HG02759 (cell line): ENCODE measurements at regions not wholly inside any gene's neighbourhood (a gene's known extent, or its start where the extent isn't known, plus 50 kb on each side); places are given as distances from the start of the nearest gene placed in this dataset.

Source experiments
- ATAC-seq: cut with Tn5 transposase; IDR thresholded peaks from one replicate; pipeline ENCODE4 v1.9.1; 2021; ENCODE audit warnings: mild to moderate bottlenecking, moderate library complexity; ENCODE audit not compliant: unreplicated experiment

DNA sequence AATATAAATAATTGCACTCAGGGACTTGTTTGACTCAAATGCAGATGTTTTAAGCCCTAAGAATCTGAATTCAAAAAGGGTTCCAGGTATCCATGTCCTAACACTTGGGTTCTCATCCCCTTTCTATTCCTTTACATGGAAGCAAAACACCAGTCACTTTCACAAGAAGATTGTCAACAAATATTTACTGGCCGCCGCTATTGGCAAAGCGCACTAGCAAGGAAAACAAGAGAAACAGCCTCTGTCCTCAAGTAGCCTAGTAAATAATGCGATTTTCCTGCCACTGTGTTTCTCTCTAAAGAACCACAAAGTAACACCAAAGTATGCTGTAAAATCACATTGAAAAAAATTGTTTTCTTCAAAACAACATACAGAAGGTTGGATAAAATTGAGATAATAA is 66.7 kb upstream of the EZH2 start:
- ATAC-seq: no peak

DNA sequence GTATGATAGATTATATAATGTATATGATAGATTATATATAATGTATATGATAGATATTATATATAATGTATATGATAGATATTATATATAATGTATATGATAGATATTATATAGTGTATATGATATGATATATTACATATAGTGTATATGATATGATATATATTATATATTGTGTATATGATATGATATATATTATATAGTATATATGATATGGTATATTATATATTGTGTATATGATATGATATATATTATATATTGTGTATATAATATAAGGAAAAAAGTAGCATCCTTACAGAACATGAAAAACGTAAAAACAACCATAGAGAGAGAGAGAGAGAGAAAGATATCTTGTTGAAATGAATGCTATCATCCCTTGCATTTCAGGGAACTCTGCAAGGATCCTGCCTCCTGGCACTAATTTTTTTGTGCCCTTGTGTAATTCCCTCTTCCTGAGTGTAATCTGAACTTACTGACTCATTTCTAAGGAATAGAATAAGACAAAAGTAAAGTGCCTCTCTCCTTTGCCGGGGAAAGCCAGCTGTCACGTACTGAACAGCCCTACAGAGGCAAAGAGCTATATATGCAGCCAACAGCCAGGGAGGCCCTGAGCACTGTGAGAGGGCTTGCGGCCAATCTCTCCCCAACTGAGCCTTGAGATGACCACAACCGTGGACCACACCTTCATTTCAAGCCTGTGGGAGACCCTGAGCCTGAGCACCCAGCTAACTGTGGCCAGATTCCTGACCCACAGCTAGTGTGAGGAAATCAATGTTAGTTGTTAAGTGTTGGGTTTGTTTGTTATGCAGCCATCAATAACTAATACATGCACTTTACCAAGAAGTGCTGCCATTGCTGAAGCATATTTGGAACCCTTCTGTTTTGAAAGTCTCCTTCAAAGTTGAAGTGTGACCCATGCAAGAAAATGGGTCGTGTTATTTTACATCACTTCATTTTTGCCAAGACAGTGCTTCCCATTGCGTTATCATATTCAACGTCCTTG is 61.1 kb upstream of the EZH2 start:
- ATAC-seq: no peak

DNA sequence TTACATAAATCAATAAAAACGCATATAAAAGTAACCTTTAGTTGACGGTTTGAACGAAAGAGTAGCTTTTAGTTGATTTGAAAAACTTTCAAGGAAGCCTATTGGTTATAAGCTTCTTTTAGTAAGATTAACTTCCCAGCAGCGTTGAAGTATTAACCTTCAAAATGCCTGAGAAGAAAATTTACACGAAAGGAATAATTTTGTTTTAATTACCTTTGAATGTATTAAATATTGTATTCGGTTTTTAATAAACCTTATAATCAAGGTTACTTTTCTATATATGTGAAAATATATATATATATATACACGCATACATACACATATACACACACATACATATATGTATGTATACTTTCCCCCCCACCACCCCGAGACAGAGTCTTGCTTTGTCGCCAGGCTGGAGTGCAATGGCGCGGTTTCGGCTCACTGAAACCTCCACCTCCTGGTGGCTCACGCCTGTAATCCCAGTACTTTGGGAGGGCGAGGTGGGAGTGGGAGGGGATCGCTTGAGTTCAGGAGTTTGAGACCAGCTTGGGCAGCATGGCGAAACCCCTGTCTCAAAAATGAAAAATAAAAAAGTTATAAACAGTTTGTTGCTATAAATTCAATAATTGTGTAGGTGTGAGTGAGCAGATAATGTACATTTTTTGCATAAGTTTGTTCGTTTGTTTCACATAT is 57.6 kb upstream of the EZH2 start:
- no peak for ATAC-seq

DNA sequence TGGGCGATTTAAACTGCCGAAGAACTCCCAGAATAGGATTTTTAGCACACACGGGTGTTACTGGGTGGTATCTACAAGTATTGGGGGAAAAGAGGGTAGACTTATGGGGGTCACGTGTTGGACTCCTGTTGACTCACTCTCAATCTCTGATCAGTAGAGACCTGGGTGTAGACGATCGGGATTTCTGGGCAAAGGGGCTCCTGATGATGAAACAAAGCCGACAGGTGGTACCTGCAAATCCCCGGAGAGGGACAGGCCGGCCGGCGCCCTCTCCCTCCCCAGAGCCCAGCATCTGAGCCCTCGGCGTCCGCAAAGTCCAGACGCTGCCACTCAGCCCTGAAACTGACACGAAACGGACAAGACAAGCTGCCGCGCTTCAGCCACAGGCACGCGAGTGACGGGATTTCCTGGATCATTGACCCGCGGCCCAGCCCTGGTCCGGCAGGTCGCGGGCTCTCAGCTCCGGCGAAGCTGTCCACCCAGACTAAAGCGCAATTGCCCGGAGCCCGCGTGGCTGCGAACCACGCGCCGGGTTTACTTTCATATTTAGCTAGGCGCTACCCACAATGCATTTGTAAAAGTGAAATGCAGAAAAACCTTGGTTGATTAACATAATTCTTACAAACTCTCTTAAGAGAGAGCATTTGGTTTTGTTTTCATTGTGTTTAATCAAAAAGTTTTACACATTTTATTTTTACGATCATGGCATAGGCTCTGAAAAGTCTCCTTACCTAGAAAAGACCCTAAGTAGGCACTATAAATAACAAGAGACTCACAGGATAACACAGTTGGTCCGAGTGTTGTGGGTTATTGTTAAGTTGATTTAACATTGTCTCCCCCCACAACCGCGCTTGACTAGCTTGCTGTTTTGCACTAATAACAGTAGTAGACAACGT is 56.9 kb upstream of the EZH2 start:
- peak; percentile 79 for ATAC-seq

DNA sequence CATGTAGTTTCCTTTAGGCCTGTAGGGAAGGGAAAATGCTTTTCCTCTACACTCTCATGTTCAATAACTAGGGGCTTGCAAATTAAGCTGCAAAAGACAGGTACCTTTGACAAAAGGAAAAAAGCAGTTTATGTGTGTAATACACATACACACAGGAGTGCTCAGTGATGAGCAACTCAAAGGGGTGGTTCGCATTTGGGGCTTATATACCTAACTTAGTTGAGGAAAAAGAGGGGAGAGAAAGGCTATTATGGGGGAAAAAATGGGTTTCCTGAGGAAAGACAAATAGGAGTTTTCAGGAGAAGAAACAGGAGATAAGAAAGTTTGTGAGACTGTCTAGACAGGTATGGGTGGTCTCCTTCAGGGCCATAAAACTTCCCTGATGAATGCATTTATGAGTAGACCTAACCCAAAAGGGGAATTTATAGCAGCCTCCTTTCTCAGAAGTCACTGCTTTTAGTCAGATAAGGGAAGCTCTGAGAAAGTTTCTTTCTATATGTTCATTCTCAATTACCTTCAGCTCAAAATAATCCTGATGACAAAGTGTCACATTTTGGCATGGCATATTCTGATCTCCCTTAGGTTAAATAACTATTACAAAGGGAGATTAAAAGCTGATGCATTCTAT is 55.2 kb upstream of the EZH2 start:
- peak; percentile 41 for ATAC-seq

DNA sequence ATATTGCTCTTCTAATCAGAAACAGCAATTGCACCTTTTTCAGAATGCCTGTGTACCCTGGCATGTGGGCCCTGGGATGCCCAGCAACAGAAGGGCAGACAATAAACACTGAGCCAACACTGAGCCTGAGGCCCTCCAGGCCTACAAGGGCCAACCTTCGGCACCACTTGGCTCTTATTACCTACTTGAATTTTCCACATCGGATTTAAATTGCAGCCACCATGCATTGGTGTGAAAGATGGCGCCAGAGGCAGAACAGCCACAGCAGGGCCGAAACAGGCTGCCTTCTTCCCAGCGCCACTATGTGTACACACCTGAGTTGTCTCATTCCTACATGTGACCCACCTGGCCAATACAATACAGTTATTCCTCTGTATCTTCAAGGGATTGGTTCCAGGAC is 51.4 kb upstream of the EZH2 start:
- no peak for ATAC-seq
